GM21529 (cell line): ENCODE measurements at regions not wholly inside any gene's neighbourhood (a gene's known extent, or its start where the extent isn't known, plus 50 kb on each side); places are given as distances from the start of the nearest gene placed in this dataset.

Experiments
- ATAC-seq: cut with Tn5 transposase; IDR thresholded peaks from one replicate; pipeline ENCODE4 v1.9.1; 2021; ENCODE audit not compliant: unreplicated experiment

DNA sequence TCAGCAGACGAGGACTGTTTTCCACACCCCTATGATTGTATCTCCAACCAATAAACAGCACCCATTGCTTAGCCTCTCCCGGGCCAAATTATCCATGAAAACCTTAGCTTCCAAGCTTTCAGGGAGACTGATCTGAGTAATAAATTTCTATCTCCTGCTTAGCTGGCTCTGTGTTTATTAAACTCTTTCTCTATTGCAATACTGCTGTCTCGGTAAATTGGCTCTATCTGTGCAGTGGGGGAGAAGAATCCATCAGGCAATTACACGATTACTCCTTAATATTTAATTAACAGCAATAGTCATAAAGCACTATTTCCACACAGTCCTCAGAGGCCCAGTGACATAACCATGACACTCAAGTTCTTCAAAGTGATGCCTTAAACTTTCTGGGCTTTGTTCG, 1122.8 kb downstream of the TYW1 start:
- no peak for ATAC-seq

GRCh38 chr7:68121056-68121455, 1124.4 kb downstream of the TYW1 start:
- ATAC-seq = no peak

- no peak for ATAC-seq
Measured at GRCh38 chr7:68121655-68122054, 1125.0 kb downstream of the TYW1 start.

- ATAC-seq = no peak
Measured at GRCh38 chr7:68122801-68123200, 1126.2 kb downstream of the TYW1 start.

GRCh38 chr7:68125168-68125567, 1128.5 kb downstream of the TYW1 start:
- ATAC-seq = no peak

GRCh38 chr7:68133045-68133444, 1136.4 kb downstream of the TYW1 start:
- ATAC-seq = no peak

GRCh38 chr7:68143345-68143744, 1146.7 kb downstream of the TYW1 start:
- no peak for ATAC-seq

DNA sequence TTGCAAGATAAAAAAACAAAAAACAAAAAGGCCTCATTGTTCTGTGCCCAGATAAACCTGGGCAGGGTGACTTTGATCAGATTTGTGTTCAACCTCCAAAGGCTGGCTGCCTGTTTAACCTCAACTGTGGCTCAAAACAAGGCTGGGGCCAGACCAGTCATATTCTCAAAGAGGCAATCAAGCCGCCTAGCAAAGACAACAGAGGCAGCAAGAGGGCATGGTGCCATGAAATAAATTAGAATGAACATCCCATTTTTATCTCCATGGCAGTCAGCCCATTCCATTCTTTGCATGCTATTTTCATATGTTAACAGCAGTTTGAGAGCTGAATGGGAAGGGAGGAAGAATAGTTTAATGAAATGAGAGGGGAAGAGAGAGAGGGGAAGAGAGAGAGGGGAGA, 1150.3 kb downstream of the TYW1 start:
- ATAC-seq = no peak

DNA sequence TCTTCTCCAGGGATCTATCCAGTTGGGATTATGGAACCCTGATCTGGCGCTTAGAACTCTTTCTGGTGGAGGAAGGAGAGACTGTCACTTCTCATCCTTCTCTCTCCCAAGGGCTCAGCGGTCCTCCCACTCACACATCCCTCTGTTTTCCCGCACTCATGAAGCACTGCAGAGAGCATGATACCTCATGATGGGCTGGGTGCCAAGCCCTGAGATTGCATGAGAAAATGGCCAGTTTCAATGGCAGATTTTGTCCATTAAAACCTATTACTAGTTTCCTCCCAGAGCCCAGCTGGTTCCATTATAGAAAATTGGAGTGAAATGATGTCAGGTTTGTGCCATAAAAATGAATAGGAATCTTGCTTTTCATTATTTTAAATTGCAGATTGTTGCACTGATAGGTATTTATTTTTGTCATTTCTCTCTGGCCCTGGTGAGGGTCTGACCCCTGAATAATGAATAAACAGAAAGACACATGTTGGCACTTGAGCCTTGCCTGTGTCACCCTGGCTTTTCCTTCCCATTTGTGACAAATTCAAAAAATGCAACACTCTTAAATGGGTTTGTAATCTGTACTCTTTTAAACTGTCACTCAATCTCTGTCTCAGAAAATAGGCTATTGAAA, 1151.1 kb downstream of the TYW1 start:
- ATAC-seq = no peak

GRCh38 chr7:68148440-68148839, 1151.8 kb downstream of the TYW1 start:
- no peak for ATAC-seq

DNA sequence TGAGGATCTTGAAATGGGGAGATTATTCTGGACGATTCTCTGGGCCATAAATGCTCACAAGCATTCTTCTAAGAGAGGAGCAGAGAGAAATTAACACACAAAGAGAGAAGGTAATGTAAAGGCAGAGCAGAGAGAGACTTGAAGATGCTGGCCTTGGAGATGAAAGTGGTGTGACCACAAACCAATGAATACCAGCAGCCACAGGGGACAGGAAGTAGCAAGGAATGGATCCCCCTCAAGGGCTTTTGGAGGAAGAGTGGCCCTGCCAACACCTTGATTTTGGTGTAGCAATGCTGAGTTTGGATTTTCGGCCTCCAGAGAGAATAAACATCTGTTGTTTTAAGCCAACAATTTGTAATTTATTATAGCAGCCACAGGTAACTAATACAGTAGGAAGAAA, 1155.6 kb downstream of the TYW1 start:
- ATAC-seq = no peak

GRCh38 chr7:68155676-68156075, 1159.0 kb downstream of the TYW1 start:
- no peak for ATAC-seq

DNA sequence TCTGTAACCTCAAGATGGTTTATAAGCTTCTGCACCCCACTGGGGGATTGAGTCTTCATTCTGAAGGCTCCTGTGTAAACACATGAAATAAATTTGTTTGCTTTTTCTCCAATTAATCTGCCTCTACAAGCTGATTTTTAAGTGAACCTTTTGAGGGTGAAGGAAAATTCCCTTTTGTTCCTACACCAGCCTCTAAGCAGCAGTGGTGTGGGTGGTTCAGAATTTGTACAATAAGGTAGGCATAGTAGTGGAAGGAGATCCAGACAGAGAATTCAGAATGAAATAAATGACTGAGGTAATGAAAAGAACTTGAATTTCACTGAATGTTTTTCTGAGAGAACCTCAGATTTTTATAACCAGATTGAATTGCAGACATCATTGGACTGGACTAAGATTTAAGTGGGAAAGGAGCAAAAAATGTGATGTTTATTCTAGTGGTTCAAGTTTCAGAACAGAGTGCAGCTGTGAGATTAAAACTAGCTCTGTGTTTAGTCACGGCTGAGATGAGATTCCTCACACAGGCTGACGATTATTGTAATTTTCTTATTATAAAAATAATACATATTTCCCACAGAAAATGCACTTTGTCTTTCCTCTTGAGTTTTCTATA, 1162.2 kb downstream of the TYW1 start:
- ATAC-seq = no peak

DNA sequence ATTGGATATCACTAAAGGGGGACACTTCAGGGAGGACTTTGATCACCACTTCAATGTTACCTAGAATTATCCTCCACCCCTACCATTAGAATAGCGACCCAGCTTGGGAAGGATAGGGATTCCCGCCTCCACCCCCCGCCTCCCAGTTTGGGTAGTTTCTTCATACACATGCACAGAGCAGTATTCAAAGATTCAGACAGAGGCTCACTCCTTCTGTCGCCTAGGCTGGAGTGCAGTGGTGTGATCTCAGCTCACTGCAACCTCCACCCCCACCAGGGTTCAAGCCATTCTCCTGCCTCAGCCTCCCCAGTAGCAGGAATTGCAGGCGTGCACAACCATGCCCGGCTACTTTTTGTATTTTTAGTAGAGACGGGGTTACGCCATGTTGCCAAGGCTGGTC, 1166.1 kb downstream of the TYW1 start:
- no peak for ATAC-seq

- no peak for ATAC-seq
Measured at GRCh38 chr7:68166525-68166924, 1169.9 kb downstream of the TYW1 start.

- ATAC-seq = no peak
Measured at GRCh38 chr7:68173513-68173912, 1176.9 kb downstream of the TYW1 start.

DNA sequence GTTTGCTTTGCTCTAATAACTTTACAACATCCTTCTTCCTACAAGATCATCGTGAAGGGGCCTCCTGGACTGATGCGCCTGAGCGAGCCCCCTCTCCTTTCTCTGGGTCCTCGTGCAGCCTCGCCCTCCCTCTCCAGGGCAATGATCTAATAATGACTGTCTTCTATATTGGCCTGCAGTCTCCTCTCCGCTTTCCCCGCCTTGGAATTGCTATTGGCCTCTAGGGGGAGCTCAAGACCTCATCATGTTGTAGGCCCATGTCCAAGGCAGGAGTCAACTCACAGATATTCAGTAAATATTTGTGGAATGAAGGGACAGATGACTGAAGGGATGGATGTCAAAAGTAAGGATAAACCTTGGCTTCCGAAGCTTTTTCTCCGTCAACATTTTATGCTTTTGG, 1180.3 kb downstream of the TYW1 start:
- ATAC-seq = no peak

DNA sequence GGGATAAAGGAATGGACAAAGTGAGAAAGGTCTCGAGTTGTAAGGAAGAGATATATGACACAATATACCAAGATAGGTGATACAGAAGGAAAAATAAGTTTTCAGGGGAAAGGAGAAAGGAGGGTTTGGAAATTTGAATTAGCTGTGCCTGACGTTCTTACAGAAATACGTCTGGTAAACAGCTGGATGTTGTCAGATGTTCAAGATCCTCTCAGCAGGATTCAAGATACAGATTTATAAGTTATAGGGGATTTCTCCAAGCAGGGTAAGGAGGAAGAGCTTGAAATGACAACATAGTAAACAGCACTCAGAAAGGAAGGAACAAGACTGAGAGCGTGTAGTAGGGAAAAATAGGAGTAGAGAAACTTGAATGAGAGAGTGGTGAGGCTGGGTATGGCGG, 1184.1 kb downstream of the TYW1 start:
- no peak for ATAC-seq

DNA sequence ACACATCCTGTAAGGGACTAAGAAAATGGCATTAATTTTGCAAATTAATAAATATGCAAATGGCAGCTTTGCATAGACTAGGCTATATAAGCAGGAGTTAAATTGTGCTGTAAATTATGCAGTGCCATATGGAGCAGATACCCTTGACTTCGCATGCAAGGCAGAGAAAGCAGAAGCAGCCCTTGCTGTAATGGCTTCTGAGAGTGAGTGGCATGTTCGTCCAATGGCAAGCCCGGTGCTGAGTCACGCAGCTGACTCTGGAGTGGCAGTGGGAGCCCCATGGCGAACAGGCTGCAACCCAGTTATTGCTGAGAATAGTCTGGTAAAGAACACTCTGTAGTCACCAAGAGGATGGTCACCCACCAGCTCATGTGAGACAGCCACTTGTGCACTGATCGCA, 1186.5 kb downstream of the TYW1 start:
- no peak for ATAC-seq

GRCh38 chr7:68185631-68186456, 1189.2 kb downstream of the TYW1 start:
- no peak for ATAC-seq

- ATAC-seq = no peak
Measured at GRCh38 chr7:68187532-68187931, 1190.9 kb downstream of the TYW1 start.

DNA sequence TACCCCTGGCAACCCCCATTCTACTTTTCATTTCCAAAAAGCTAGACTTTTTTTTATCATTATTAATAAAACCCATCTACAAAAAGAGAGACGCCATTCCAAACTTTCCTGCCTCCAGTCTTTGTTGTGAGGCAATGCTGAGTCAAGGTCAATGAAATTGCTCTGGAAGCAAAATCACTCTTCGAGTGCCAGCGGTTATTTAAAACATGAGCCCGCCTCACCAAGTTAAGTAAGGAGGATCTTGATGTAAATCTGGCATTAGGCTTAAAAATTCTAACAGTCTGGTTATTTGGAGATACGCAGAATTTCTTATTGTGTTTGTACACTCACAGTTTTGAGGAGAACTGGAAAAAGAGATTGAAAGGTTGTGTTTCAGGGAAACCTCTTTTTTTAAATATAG, 1196.3 kb downstream of the TYW1 start:
- no peak for ATAC-seq
